ENCODE measurements at regions not wholly inside any gene's neighbourhood (a gene's known extent, or its start where the extent isn't known, plus 50 kb on each side); places are given as distances from the start of the nearest gene placed in this dataset.

DNA sequence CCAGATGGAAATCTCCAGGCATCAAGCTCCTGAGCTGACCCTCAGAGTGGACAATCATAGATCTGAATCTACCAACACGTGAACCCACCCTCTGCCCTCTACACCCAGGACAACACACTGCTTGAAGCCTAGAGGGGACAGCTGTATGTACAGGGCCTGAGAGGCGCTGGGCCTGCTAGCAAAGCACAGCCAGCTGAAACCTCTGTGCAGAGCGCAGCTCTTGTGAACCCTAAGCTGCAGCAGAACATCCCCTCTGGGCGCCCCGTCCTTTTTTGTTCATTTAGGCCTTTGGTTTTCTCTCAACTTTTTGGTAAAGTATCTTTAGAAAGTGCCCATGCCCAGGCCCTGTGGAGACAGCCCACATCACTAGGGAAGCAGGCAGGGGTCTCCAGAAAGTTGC lies 62.4 kb upstream of the SPTLC1 start:
- Mint-ChIP-seq H3K27ac (no peak overlapping the region), H3K9me3 (peaks cover 4% of the 10 kb centered on the region), H3K4me3 (no peak overlapping the region), H3K27me3 (ENCODE audit: low read depth) (peaks cover 15% of the 10 kb centered on the region), H3K36me3 (ENCODE audit: low read depth) (no peaks in the 10 kb centered on the region), H3K4me1 (ENCODE audit: low read depth) (peaks cover 2% of the 10 kb centered on the region)

DNA sequence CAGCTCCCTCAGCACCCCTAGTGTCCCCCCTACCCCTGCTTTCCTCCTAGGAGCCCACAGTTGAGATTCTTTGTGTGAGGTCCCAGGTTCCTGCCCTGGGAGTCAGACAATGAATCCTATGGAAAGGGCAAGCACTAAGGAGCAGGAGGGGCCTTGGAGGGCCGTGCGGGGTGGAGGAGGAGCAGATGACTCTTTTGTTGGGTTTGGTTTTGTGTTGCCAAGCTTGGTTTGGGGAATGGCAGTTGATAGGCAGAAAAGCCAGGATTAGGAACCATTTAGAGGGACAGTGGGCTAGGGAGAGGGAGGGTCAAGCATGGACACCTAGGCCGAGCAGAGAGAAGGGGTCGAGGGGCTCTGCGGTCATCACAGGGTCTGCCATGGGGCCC lies 61.6 kb upstream of the SPTLC1 start:
- Mint-ChIP-seq H3K36me3 (ENCODE audit: low read depth) (no peaks in the 10 kb centered on the region), H3K27me3 (ENCODE audit: low read depth) (peaks cover 15% of the 10 kb centered on the region), H3K4me3 (no peak overlapping the region), H3K9me3 (peaks cover 4% of the 10 kb centered on the region), H3K27ac (no peak overlapping the region), H3K4me1 (ENCODE audit: low read depth) (peaks cover 2% of the 10 kb centered on the region)

DNA sequence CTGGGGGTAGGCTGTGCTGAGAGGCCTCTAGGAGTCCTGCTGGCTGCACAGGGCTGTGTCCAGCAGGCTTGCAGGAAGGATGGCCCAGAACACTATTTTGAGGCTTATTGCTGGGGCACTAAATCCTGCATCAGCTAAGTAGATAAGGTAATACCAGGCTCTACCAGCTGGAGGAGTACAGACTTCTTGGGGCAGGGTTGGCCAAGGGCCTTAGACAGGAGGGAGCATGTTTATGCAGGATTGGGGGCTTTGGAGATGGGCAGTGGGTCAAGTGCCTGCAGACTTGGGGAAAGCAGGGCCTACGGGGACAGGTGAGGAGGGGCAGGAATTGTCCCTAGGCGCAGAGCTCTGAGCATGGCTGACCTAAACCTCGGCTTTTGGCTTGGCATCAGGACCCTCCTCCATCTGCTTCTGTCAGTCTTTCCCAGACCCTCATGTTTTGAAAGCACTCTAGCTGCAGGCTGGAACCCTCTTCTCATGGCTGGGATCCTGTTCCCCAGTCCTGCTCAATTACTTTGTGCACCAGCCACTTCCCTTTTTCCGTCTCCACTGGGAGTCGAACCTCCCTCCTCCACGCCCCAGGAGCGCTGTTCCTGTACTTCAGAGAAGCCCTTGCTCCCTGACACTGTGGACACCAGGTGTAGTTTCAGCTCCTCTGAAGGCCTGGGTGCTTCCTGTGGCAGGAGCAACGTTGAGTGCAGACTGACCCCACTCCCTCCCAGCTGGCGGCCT lies 61.0 kb upstream of the SPTLC1 start:
- Mint-ChIP-seq H3K4me1 (ENCODE audit: low read depth) (peaks cover 2% of the 10 kb centered on the region), H3K27me3 (ENCODE audit: low read depth) (peaks cover 15% of the 10 kb centered on the region), H3K9me3 (peaks cover 4% of the 10 kb centered on the region), H3K36me3 (ENCODE audit: low read depth) (no peaks in the 10 kb centered on the region), H3K4me3 (no peak overlapping the region), H3K27ac (no peak overlapping the region)

DNA sequence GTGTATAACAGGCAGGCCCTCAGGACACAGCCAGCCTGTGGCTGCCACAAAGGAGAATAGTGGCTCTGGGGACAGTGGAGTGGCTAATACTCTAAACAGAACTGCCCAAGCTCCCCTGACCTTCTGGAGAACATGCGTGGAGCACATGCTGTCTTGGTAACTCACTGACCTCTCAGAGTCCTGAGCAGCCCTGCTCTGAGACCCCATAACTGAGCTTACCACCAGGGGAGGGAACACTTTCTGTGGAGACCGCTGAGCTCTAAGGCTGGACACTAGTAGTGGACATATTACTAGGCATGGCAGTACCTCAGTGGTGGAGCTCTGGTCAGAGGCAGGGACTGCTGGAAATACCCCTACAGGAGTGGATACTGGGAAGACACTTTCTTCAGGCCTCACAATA lies 60.2 kb upstream of the SPTLC1 start:
- no peak overlapping the region for H3K4me3 Mint-ChIP-seq
- H3K36me3 Mint-ChIP-seq (ENCODE audit: low read depth) = no peaks in the 10 kb centered on the region
- peaks cover 4% of the 10 kb centered on the region for H3K9me3 Mint-ChIP-seq
- no peak overlapping the region for H3K27ac Mint-ChIP-seq
- peaks cover under 1% of the 10 kb centered on the region for H3K4me1 Mint-ChIP-seq (ENCODE audit: low read depth)
- H3K27me3 Mint-ChIP-seq (ENCODE audit: low read depth) = peaks cover 17% of the 10 kb centered on the region

DNA sequence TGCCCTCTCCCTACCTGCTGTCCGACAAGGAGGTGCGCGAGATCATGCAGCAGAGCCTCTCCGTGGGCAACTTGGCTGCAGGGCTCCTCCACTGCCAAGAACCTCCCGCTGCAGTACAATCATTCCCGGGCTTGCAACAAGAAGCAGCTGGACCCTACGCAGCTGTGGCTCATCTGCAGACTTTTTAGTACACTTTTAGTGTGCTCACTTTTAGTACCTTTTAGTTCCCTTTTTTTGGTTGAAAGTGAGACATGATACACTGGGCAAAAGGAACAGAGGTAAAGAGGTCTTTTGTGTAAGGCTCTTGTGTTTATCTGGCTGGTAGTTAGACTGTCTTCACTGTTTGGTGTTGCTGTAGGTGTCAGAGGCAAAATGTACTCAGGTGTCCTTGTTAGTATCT lies 58.1 kb upstream of the SPTLC1 start:
- H3K27ac Mint-ChIP-seq = no peak overlapping the region
- peaks cover 21% of the 10 kb centered on the region for H3K27me3 Mint-ChIP-seq (ENCODE audit: low read depth)
- no peaks in the 10 kb centered on the region for H3K4me1 Mint-ChIP-seq (ENCODE audit: low read depth)
- H3K9me3 Mint-ChIP-seq = peaks cover 4% of the 10 kb centered on the region
- H3K4me3 Mint-ChIP-seq = no peak overlapping the region
- no peaks in the 10 kb centered on the region for H3K36me3 Mint-ChIP-seq (ENCODE audit: low read depth)

DNA sequence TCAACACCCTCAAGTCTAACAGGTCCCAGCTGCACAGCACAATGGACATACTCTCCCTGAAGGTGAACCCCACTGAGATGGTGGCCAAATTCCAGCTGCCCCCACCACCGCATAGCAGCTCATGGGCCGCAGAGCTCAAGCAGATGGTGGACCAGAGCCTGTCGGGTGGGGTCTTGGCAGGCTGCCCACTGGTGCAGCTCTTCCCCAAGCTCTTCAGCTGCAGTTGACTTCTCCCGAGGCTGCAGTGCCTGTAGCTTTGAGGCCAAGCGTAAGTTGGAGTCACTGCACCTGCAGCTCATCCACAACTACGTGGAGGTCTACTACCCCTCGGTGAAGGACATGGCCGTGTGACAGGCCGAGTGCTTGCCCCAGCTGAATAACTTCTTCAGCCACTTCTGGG lies 56.6 kb upstream of the SPTLC1 start:
- H3K9me3 Mint-ChIP-seq = peaks cover 4% of the 10 kb centered on the region
- peaks cover 21% of the 10 kb centered on the region for H3K27me3 Mint-ChIP-seq (ENCODE audit: low read depth)
- H3K4me1 Mint-ChIP-seq (ENCODE audit: low read depth) = no peaks in the 10 kb centered on the region
- no peaks in the 10 kb centered on the region for H3K36me3 Mint-ChIP-seq (ENCODE audit: low read depth)
- no peak overlapping the region for H3K27ac Mint-ChIP-seq
- no peak overlapping the region for H3K4me3 Mint-ChIP-seq

DNA sequence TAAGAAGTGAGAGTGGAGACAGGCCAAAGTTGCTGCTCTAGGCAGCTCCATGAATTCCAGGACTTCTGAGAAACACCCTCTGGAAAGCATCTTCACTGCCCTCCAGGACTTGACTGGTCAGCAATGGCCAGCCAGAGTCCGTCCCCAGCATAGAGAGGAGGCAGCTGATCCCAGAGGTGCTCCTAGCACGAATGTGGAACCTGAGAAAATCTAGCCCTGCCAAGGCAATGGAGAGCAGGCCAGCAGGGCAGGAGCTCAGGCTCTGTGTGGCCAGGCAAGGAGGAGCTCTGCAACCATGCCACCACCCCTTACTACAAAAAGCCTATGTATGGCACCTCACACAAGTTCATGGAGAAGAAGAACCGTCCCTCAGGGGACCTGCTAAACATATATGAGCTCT lies 56.1 kb upstream of the SPTLC1 start:
- H3K36me3 Mint-ChIP-seq (ENCODE audit: low read depth) = no peaks in the 10 kb centered on the region
- H3K27me3 Mint-ChIP-seq (ENCODE audit: low read depth) = peaks cover 21% of the 10 kb centered on the region
- H3K4me1 Mint-ChIP-seq (ENCODE audit: low read depth) = no peaks in the 10 kb centered on the region
- no peak overlapping the region for H3K27ac Mint-ChIP-seq
- H3K9me3 Mint-ChIP-seq = peaks cover 4% of the 10 kb centered on the region
- no peak overlapping the region for H3K4me3 Mint-ChIP-seq

DNA sequence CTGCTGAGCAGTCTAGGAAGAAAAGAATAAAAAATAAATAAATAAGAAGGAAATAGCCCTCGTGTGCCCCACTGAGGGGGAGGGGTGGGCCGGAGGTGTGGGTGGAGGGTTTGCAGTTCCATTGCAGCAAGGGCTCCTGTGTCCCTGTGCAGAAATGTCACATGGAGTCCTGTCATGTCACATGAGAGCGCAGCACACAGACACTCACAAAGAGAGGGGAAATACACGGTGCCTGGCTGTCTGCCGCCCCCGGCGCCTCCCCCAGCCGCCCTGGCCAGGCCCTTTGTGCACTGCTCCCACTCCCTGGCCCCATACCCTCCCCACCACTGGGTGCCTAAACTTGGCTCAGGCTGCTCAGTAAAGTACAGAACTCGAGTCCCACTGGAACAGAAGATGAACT lies 55.6 kb upstream of the SPTLC1 start:
- H3K4me1 Mint-ChIP-seq (ENCODE audit: low read depth) = no peaks in the 10 kb centered on the region
- H3K27ac Mint-ChIP-seq = no peak overlapping the region
- H3K4me3 Mint-ChIP-seq = no peak overlapping the region
- peaks cover 21% of the 10 kb centered on the region for H3K27me3 Mint-ChIP-seq (ENCODE audit: low read depth)
- H3K36me3 Mint-ChIP-seq (ENCODE audit: low read depth) = no peaks in the 10 kb centered on the region
- peaks cover 4% of the 10 kb centered on the region for H3K9me3 Mint-ChIP-seq

DNA sequence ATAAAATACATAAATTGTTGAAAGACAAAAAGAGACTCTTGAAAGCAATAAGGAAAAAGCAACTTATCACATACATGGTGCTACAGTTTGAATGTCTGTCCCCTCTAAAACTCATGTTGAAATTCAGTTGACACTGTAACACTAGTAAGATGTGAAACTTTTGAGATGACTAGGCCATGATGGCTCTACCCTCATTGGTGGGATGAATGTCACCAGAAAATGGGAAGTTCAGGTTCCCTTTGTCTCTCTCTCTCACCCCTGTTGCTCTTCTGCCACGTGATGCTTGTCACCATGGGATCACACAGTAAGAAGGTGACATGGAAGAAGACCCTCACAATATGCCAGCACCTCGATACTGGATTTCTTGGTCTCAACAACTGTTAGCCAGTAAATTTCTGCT lies 50.3 kb upstream of the SPTLC1 start:
- Mint-ChIP-seq H3K27me3 (ENCODE audit: low read depth) (peaks cover 20% of the 10 kb centered on the region), H3K36me3 (ENCODE audit: low read depth) (peaks cover 3% of the 10 kb centered on the region), H3K4me1 (ENCODE audit: low read depth) (no peaks in the 10 kb centered on the region), H3K27ac (no peak overlapping the region), H3K4me3 (no peak overlapping the region), H3K9me3 (peaks cover 16% of the 10 kb centered on the region)
